ENCODE measurements at regions not wholly inside any gene's neighbourhood (a gene's known extent, or its start where the extent isn't known, plus 50 kb on each side); places are given as distances from the start of the nearest gene placed in this dataset.

DNA sequence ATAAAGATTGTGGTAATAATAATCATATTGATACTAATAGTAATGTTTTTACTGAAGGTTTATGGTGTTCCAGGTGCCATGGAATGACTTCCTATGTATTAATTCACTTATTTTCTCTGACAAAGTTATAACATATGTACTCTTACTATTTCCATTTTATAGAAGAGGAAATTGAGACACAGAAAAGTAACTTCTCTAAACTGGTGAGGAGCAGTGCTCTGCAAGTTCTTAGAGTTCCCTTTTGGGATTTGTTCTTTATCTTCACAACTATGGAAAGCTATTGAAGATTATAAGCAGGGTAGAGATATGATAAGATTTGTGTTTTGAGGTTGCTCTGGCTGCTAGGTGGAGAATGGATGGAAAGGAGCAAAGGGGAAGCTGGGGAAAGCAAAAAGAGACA, 83.9 kb upstream of the OLFM4 start:
- TF ChIP-seq POLR2A (IDR thresholded peaks at IDR 0.05; ENCODE audit: low read depth): no peak
- TF ChIP-seq, protein P1, sequence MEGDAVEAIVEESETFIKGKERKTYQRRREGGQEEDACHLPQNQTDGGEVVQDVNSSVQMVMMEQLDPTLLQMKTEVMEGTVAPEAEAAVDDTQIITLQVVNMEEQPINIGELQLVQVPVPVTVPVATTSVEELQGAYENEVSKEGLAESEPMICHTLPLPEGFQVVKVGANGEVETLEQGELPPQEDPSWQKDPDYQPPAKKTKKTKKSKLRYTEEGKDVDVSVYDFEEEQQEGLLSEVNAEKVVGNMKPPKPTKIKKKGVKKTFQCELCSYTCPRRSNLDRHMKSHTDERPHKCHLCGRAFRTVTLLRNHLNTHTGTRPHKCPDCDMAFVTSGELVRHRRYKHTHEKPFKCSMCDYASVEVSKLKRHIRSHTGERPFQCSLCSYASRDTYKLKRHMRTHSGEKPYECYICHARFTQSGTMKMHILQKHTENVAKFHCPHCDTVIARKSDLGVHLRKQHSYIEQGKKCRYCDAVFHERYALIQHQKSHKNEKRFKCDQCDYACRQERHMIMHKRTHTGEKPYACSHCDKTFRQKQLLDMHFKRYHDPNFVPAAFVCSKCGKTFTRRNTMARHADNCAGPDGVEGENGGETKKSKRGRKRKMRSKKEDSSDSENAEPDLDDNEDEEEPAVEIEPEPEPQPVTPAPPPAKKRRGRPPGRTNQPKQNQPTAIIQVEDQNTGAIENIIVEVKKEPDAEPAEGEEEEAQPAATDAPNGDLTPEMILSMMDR (IDR thresholded peaks at IDR 0.05): no peak

All from esophagus muscularis mucosa (tissue), 3 donors.